ENCODE measurements at regions not wholly inside any gene's neighbourhood (a gene's known extent, or its start where the extent isn't known, plus 50 kb on each side); places are given as distances from the start of the nearest gene placed in this dataset.
A peak's percentile ranks its signal among the peaks of the same experiment; 100 is the strongest.

DNA sequence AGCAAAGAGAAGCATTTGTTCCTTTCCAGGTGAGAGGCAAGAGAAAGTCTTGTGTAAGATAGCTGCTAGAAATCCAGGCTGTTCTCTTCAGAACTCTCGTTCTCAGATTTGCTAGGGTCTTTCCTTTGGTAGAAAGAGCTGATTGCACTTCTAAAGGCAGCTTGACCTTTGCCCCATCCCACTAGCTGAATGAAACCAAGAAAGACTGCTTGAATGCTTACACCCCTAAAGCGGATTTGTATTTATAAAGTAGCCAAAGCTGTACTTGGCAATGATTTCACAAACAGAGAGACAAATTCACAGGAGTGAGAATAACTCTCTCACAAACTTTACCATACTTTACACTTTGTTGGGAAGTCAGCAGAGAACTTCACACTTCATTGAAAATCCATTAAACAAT is 424.1 kb downstream of the TTLL7 start:
- no peak for DNase-seq (ENCODE audit: low read depth)

DNA sequence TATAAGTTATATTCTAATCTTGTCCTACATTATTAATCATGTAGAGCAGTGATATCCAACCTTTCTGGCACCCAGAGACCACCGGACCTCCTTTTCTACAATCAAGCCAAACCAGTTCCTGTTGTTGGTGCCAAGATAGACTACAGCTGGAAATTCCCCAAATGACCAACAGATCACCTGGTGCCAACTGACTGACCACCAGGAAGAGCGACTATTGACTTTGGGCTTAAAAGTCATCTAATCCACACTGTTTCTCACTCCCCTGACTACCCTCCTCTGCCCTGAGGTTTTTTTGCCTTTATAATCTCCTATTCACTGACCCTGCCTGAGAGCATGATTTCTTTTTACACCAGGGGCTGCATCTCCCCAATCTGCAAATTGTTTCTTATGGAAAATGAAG is 425.2 kb downstream of the TTLL7 start:
- DNase-seq (ENCODE audit: low read depth): no peak

DNA sequence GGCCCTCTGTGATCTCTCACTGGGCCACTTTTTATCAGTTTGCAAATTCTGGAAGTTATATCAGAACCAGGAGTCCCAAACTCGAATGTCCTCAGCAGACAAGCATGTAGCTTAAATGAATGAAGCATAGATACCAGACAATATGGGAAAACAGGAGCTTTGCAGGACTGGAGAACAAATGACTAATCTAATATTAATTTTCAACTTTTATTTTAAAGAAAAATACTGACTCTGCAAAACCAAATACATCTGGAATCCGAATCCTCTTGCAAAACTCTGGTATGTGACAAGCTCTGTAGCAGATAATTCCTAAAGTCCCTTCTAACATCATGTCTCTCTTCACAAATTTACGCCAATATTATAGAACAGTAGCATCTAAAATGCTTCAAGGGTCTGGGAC is 427.4 kb downstream of the TTLL7 start:
- no peak for DNase-seq (ENCODE audit: low read depth)

DNA sequence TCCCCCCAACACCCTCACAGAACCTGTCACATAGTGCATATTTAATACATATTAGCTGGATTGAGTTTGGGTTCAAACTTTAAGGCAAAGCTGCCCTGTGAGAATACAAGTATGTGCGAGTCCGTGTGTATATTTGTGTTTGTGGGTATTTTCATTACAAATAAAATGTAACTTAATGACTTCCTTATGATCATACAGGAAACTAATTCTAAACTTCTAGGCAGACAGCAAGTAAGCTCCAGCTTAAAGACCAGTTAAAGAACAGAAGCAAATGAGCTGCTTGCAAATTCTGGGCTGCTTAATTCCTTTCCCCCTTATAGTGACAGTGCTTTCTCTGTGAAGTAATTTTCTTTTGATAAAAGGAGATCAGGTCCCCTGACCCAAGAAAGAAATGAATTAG is 437.6 kb downstream of the TTLL7 start:
- DNase-seq (ENCODE audit: low read depth): no peak

DNA sequence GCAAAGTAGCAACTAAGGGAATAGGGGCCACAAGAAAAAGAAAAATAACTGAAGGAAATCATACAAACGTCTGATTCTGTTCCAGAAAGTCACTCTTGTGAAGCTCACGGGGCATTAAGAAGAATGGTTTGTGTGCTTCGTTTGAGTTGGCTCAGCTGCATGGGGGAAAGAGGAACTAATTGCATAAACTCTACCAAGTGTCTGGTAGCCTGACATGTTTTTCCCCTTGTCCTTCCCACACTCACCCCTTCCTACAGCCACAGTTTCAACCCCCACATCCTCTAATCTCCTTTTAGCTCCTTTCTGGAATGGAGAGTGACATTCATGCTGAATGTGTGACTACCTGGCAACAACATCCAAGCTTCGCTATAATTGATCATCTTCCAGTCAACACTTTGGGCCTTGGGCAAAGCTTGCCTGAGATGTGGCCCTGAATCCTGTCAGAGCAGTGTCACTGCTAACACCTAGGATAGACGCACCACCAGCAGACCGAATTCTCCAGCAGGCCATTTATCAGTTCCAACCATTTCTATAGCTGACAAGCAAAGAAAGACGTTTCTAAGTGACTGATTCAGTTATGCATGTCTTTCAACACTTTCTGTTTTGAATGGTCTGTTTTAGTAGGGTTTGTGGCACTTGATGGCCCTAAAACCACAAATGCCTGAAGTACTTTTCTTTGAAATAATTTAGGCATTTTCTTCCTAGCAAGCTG is 439.6 kb downstream of the TTLL7 start:
- DNase-seq (ENCODE audit: low read depth): no peak

DNA sequence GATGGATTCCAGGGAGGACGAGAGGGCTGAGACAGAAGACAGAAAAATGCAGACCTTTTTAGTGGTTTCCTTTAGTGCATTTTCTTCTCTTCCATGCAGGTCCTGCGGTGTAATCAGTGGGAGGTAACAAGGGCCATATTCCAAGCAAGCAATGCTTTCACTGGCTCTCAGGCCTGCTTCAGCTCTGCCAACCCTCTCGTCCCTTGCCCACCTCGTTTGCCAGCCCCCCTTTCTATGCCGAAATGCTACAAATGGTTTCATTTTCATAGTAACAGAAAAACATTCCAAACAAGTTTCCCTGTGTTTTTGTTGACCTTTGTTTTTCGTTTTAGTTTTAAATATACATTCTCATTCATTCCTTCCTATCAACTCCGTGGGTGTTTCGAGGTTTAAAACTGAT is 443.1 kb downstream of the TTLL7 start:
- no peak for DNase-seq (ENCODE audit: low read depth)

DNA sequence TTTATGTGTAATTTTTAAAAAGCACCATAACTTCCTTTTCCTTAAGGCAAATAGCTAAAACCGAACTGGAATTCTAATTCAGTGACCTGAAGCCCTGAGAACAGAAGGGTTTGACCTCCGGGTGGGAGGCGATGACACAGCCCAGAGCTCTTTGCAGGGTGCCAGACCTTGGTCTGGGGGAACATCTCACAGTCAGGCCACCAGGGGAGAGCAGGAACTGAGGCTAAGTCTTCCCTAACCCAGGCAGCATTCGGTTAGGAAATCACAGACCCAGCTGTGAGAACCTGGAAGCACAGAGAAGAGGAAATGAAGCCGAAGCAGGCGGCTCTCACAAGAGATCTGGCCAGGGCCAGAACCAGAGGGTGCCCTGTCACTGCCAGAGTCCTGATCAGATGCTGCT is 444.8 kb downstream of the TTLL7 start:
- DNase-seq (ENCODE audit: low read depth): no peak

DNA sequence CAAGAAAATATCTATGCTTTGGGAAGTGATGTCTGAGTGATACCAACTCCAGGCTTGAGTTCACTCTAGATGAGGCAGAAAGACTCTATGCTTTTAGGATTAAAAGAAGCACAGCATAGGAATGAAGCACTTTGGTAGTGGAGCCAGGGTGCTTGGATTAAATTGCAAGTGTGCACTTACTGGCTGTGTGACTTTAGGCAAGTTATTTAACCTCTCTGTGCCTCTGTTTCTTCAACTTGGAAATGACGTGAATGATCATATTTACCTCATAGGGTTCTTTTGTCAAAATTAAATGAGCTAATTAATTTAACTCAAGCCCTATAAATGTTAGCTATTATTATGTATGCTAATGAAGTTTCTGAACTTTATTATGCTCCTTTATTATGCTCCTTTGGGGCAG is 446.1 kb downstream of the TTLL7 start:
- no peak for DNase-seq (ENCODE audit: low read depth)

DNA sequence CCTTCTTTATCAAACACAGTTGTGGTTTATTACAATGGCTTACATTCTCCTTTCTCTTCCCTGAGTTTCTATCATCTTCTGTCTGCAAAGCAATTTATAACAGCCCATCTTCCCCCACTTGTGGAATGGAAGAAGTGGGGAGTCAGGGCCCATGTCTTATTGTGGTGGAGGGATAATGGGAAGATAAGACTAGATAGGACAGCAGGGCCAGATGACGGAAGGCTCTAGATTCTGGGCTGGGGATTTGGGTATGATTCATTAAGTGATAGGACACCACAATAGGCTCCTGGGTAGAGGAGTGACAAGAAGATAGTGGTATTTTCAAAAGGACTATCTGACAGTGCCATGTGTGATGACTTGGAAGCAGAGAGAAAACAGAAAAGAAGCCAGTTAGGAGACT is 450.6 kb downstream of the TTLL7 start:
- no peak for DNase-seq (ENCODE audit: low read depth)

DNA sequence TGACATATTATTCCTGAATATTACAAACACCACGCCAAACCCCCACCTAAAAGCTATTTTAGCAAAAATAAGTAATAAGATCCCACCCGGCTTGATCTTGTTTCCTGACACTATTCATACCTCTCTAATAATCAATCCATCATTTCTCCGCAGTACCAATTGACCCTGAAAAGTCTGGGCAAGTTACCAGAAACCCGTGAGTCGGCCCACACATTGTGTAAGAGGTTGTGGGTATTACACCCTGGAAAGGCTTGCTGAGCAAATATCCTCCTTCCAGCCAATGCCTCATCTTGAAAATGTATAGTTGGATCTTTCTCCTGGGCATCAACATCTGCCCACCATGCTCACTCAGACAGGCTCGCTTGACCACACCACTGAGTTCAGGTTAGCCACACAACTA is 451.0 kb downstream of the TTLL7 start:
- no peak for DNase-seq (ENCODE audit: low read depth)

DNA sequence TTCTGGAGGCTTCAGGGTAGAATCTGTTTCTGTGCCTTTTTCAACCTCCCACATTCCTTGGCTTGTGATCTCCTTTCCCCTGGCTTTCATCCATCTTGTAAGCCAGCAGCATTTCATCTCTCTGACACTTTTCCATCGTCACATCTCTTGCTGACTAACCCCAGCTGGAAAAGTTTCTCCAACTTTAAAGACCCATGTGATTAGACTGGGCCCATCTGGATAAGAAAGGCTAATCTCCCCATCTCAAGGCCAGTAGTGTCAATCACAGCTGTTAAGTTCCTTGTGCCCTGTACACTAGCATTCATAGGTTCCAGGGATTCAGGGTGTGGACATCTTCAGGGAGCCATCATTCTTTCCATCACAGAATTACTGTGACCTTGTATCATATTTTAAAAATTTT is 452.1 kb downstream of the TTLL7 start:
- no peak for DNase-seq (ENCODE audit: low read depth)

DNA sequence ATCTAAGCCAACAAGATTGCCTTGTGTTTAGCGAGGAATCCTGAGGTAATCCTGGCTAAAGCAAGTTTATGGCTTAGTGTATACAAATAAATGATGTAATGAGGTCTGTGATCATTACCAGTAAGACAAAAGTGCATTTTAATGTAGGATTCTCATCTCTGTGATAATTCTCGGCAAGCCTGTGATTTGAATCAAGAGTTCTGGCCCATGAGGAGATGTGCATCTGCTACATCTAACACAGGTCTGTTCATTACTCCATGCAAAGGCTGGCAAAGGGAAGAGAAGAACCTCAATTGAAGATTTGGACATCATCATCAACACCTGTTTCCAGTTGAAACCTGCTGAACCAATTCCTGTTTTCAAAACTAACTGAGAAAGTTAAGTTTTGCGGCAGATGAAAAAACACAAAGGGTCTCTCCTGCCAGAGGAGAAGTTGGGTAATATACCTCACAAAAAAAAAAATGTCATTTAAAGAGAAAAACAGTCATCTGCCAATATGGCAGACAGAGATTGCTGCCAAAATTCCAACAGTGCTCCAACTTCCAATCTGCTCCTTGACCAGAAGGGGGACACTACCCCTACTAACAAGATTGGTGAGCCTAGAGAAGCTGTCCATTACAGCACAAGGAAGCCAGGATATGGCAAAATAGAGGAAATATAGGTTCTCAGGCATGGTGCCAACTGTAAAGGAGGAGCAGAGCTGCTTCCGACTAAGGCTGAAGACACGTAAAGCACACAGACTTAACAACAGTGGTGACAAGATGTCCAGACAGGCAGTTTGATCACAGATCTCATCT is 453.7 kb downstream of the TTLL7 start:
- DNase-seq (ENCODE audit: low read depth): no peak

DNA sequence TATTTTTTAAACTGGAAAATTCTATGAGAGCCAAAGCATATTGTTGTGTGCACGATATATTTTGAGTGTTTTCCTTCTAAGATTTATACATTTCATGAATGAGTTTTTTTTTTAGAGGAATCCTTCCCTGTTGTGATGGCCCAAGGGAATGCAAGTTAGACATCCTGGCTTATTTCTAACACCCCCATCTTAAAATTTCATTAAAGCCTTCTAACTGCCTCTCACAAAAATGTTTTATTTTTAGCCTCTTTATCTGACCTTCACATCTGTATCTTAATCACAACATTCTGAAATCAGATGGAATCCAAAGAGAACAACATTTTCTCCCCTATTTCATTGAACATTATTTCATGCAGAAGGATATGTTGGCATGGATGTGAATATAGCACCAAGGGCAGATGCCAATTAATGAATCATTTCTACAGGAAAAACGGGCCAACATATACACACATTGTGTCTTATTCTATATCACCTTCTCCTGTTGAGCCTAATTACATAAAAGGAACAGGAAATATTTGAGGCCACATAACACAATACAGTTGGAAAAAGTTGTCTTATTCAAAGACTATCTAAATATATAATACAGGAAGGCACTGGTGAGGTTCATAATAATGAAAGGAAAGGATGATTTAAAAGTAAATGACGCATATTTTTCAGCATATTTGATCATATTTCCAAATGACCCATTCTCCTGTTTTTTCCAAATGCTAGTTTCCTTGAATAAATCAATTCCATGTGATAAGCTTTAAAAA is 455.5 kb downstream of the TTLL7 start:
- DNase-seq (ENCODE audit: low read depth): no peak

DNA sequence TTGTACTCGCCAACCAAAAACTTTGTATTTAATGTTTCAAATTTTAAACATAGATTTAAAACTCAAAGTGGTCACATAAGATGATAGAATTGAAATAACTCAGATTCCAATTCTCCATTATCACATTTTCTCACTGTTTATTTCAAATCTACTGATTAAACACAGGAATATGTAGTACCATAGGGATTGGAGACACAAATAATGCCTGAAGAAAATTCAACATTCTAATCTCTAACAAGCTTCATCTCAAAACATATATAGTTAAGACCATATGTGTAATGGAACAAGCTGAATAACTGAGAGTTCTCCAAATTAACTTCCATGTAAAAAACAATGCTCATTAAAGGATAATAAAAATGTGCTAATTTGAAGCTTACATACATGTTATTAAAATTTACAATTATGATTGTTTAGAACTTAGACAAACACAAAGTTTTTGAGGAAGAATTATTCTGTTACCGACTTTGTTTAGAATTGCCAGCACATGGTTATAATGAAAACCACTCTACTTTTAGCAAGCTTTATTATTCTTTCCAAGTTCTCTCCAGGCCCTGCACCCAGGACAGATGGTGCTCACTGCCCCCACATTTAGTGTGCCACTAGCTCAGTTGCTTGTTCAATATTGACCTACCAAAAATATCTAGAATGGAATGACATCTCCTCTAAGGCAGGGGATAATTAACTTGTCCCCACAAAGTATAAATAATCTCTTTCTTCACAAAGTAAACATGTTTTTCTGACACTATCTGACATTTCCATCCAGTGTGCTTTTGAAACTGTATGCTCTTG is 467.2 kb downstream of the TTLL7 start:
- no peak for DNase-seq (ENCODE audit: low read depth)

DNA sequence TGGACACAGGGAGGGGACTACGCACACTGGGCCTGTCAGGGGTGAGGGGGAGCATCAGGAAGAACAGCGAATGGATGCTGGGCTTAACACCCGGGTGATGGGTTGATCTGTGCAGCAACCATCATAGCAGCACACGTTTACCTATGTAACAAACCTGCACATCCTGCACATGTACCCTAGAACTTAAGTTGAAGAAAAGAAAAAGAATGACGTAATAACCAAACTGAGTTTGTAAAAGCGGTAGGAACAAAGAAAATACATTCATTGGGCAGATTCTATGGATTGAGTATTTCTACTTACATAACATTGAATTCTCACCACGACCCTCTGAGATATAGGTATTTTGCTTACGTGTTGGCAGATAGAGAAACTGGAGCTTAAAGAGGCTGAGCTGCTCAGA is 468.4 kb downstream of the TTLL7 start:
- no peak for DNase-seq (ENCODE audit: low read depth)

DNA sequence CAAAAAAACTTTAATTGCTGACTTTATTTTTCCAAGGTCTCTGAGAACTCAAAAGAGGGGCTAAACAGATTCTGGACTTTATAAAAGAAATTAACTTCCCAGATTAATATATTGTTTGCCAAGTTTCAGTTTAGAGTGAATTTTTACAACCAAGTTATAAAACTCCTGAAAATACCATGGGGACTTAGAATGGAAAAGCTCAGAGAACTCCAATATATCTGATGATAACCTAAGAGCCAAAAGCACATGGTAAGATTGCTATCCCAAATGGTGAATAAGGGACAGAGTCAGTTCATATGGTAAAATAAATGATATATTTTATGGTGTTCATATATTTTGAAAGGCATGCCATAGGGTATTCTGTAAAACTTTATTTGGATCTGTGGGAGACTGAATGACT is 470.9 kb downstream of the TTLL7 start:
- no peak for DNase-seq (ENCODE audit: low read depth)

DNA sequence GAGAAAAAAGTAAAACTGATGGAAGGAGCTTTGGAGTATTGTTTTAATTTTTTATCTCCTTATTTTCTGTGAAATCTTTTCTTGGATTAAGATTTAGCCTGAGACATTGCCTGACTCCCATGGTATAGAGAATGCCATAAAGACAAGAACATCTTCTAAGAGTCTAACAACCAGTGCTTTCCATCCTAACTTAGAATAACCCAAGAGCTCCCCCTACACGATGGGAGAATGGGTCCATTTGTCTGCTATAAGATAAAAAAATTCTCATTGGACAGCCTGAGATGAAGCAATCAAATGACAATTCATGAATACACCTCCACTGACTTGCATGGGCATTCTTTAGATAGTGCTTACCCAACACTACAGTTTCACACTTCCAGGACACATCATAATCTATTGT is 478.1 kb downstream of the TTLL7 start:
- no peak for DNase-seq (ENCODE audit: low read depth)

DNA sequence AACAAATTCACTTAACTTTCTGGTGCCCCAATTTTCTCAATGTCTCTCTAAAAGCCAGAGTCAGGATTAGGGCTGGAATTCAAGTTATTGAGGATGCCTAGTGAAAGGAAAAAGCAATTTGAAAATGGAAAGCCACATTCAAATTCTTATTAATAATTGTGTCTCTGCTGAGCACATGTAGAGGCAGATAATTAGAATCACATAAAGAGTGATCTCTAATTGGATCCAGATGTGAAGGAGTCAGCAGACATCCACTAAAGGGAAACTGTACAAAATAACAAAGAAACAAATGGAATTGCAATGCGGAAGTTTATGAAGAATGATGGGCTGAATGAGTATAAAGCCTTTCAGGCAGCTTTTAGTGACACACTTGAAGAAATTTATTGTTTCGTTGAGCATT is 482.6 kb downstream of the TTLL7 start:
- peak; percentile 42 for DNase-seq (ENCODE audit: low read depth)

DNA sequence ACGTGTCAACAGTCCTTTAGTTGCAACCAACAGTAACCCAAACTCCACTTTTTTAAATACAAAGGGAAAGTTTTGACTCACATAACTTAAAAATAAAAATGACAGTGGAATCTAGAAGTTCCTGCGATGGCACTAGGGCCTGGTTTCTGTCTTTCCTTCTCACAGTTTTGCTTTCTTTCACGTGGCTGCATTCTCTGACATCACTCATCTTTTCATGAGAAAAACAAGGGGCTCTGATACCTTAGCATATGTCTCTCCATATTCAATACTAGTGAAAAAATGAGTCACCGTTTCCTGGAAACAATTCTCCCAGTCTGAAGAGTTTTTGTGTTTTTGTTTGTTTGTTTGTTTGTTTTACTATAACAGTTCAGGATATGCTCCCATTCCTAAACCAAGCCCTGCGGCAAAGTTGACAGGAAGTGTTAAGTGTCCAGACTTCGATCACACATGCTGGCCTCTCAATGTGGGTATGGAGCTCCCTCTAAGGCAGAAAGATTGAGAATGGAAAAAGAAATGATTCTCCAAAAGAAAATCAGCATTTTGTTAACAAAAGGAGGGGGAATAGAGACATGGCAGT is 483.3 kb downstream of the TTLL7 start:
- DNase-seq (ENCODE audit: low read depth): peak; percentile 48

DNA sequence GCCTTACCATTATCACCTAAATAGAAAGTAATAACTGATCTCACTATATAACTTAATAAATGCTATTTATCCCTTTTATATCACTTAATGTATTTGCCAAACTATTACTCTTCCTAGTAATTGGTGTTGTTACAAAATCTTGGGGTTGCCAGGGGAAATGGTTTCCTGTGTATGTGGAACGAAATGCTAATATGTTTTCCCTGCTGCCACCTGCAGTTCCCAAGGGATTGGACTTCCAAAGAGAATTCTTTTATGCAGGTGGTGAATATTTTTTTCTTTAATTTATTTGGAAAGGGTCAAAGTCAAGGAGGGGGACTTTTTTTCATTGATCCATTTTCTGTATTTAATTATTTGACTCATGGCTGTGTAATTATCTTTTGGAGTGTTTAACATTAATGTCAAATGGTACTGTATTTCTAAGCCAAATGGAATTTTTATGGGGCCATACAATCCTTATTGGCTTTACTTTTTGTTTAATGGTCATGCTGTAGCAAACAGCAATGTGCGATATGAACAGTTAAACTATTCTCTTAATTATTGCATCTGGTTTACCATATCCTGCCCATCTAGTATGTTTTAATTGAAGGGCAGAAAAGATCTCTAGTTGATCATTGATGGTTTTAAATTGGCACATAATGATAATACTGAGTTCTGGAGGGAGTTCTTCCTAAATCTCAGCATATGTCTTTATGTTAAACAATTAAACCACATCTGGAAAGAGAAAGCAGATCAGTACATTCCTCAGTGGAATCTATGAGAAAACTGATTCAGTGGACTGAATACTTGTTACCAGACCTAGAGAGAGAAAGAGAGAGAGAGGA is 486.3 kb downstream of the TTLL7 start:
- no peak for DNase-seq (ENCODE audit: low read depth)

All from RPMI7951 (cell line).